ENCODE measurements at regions not wholly inside any gene's neighbourhood (a gene's known extent, or its start where the extent isn't known, plus 50 kb on each side); places are given as distances from the start of the nearest gene placed in this dataset.

DNA sequence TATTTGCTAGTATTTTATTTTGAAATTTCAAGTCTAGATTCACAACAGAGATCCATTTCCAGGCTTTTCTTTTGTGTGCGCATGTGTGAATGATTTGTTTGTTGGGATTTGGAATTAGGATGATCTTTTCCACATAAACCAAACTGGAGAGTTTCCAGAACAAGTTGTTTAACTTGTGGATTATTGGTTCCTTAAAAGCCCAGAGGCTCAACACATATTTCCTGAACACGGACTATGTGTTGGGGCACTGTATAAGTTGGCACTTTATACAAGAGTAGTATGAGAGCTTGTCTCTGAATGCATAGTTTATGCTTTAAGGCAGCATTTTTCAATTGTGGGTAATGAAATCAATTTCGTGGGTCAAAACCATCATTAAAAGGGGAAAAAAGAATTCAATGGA is 67.3 kb upstream of the FUT8 start:
- Histone ChIP-seq H3K9me3 (no peaks in the 10 kb centered on the region), H3K4me3 (no peak overlapping the region), H3K27ac (no peak overlapping the region), H3K27me3 (no peaks in the 10 kb centered on the region), H3K36me3 (replicated peaks in 1 of 2; ENCODE audit: insufficient read depth in 1 of 2, low read depth in 2 of 2) (no peaks in the 10 kb centered on the region), H3K4me1 (no peaks in the 10 kb centered on the region)
- TF ChIP-seq, protein P1, sequence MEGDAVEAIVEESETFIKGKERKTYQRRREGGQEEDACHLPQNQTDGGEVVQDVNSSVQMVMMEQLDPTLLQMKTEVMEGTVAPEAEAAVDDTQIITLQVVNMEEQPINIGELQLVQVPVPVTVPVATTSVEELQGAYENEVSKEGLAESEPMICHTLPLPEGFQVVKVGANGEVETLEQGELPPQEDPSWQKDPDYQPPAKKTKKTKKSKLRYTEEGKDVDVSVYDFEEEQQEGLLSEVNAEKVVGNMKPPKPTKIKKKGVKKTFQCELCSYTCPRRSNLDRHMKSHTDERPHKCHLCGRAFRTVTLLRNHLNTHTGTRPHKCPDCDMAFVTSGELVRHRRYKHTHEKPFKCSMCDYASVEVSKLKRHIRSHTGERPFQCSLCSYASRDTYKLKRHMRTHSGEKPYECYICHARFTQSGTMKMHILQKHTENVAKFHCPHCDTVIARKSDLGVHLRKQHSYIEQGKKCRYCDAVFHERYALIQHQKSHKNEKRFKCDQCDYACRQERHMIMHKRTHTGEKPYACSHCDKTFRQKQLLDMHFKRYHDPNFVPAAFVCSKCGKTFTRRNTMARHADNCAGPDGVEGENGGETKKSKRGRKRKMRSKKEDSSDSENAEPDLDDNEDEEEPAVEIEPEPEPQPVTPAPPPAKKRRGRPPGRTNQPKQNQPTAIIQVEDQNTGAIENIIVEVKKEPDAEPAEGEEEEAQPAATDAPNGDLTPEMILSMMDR (IDR thresholded peaks at IDR 0.05) = no peak
- TF ChIP-seq POLR2A (IDR thresholded peaks at IDR 0.05) = no peak
- 68 to 81% methylated on average over 3 of the region's 3 CpGs for WGBS, 2 donors
- ATAC-seq (no peak), DNase-seq (no peak)
- intact Hi-C loops (cut with DNase I) = no loop called here

- H3K27me3 ChIP-seq = no peaks in the 10 kb centered on the region
- intact Hi-C loops (cut with DNase I) = no loop called here
- no peaks in the 10 kb centered on the region for H3K9me3 ChIP-seq
- TF ChIP-seq, protein P1 (IDR thresholded peaks at IDR 0.05) = no peak
- no peak for TF ChIP-seq POLR2A (IDR thresholded peaks at IDR 0.05)
- H3K27ac ChIP-seq = no peak overlapping the region
- WGBS, 2 donors = 79 to 82% methylated on average over 5 of the region's 5 CpGs
- no peaks in the 10 kb centered on the region for H3K36me3 ChIP-seq (replicated peaks in 1 of 2; ENCODE audit: insufficient read depth in 1 of 2, low read depth in 2 of 2)
- DNase-seq (no peak), ATAC-seq (no peak)
- H3K4me1 ChIP-seq = no peaks in the 10 kb centered on the region
- H3K4me3 ChIP-seq = no peak overlapping the region
These were observed 66.1 kb upstream of the FUT8 start for GRCh38 chr14:65346474-65346873.

- no peak for ATAC-seq
- WGBS, 2 donors = 41 to 48% methylated on average over 5 of the region's 5 CpGs
- Histone ChIP-seq H3K9me3 (no peaks in the 10 kb centered on the region), H3K4me1 (no peaks in the 10 kb centered on the region), H3K36me3 (replicated peaks in 1 of 2; ENCODE audit: insufficient read depth in 1 of 2, low read depth in 2 of 2) (no peaks in the 10 kb centered on the region), H3K27me3 (no peaks in the 10 kb centered on the region), H3K4me3 (no peak overlapping the region), H3K27ac (no peak overlapping the region)
- intact Hi-C loops (cut with DNase I) = no loop called here
- TF ChIP-seq POLR2A (IDR thresholded peaks at IDR 0.05) = no peak
- TF ChIP-seq, protein P1 (IDR thresholded peaks at IDR 0.05) = no peak
- DNase-seq = peak in 1 of 4 donors; percentile 42
These were observed 65.6 kb upstream of the FUT8 start for GRCh38 chr14:65346895-65347294.

DNA sequence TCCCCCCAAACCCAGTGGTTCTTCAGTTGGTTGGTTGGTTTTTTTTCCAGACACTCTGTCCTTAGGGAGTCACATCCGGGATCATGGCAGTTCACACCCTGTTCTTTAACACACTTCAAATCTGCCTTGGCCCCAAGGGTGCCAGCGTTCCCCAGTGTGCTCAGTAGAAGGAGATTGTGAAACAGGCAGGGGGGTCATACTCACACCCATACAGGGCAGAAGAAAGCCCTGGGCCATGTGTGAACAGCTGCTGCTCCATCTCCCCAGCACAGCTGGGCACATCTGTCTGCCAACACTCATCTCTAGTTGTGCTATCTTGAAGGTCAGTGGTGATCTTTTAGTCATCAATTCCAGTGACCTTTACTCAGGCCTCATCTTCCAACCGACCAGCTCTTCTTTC is 64.4 kb upstream of the FUT8 start:
- Histone ChIP-seq H3K27me3 (no peaks in the 10 kb centered on the region), H3K4me3 (no peak overlapping the region), H3K9me3 (no peaks in the 10 kb centered on the region), H3K27ac (no peak overlapping the region), H3K36me3 (replicated peaks in 1 of 2; ENCODE audit: insufficient read depth in 1 of 2, low read depth in 2 of 2) (no peaks in the 10 kb centered on the region), H3K4me1 (no peaks in the 10 kb centered on the region)
- 77 to 85% methylated on average over 2 to 3 of the region's 3 CpGs for WGBS, 2 donors
- DNase-seq (no peak), ATAC-seq (no peak)
- intact Hi-C loops (cut with DNase I) = no loop called here
- TF ChIP-seq POLR2A (IDR thresholded peaks at IDR 0.05) = no peak
- TF ChIP-seq, protein P1 (IDR thresholded peaks at IDR 0.05) = no peak

DNA sequence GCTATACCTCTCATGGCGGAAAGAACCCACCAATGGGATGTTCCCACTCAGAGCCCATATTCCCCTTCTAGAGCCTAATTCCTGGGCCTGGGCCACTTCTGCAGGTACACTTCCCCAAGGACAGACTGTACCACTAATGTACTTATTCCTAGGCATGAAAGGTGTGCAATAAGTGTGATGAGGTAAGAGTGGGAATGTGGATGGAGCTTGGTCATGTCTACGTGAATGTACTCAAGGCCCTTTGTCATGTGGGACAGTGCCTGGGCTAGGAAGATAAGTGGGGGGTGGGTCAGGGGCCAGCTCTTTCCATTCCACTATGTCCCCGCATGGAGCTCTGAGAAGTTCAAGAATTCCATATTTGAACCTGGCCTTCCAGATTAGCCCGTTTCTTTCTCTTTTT is 63.4 kb upstream of the FUT8 start:
- DNase-seq (peak in 2 of 4 donors; percentile 27 to 32), ATAC-seq (peak; percentile 65)
- Histone ChIP-seq H3K9me3 (no peaks in the 10 kb centered on the region), H3K4me3 (no peak overlapping the region), H3K36me3 (replicated peaks in 1 of 2; ENCODE audit: insufficient read depth in 1 of 2, low read depth in 2 of 2) (no peaks in the 10 kb centered on the region), H3K4me1 (peaks cover 2% of the 10 kb centered on the region), H3K27ac (no peak overlapping the region), H3K27me3 (no peaks in the 10 kb centered on the region)
- TF ChIP-seq, protein P1 (IDR thresholded peaks at IDR 0.05) = no peak
- 75 to 85% methylated on average over 4 of the region's 4 CpGs for WGBS, 2 donors
- intact Hi-C loops (cut with DNase I) = no loop called here

Measured in body of pancreas (tissue), 4 donors.